ENCODE measurements at regions not wholly inside any gene's neighbourhood (a gene's known extent, or its start where the extent isn't known, plus 50 kb on each side); places are given as distances from the start of the nearest gene placed in this dataset.
"Not testable (repeated sequence)": the region's sequence is repeated elsewhere in the genome, so short reads cannot be mapped to it uniquely, and the experiment has no call there.

DNA sequence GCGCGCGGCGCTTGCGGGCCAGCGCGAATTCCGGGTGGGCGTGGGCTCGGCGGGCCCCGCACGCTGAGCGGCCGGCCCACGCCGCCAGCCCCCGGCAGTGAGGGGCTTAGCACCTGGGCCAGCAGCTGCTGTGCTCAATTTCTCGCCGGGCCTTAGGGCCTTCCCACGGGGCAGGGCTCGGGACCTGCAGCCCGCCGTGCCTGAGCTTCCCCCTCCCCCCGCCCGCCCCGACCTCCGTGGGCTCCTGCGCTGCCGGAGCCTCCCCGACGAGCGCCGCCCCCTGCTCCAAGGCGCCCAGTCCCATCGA, 186.9 kb upstream of the NLRP1 start:
- H2BK5ac ChIP-seq (ENCODE audit: low read depth, low read length, poor library complexity, severe bottlenecking); intact Hi-C loops (cut with micrococcal nuclease); H3K36me3 ChIP-seq (ENCODE audit: control insufficient read depth, insufficient read depth, low read length); H3K18ac ChIP-seq (ENCODE audit: low read depth, low read length); H3K4me2 ChIP-seq (ENCODE audit: low read depth, low read length); BruUV-seq (replicated peaks); H2AK9ac ChIP-seq (replicated peaks; ENCODE audit: low read depth, low read length, poor library complexity); H2BK20ac ChIP-seq (ENCODE audit: low read depth, low read length); H2BK120ac ChIP-seq (ENCODE audit: low read depth, low read length); H4K20me1 ChIP-seq (ENCODE audit: insufficient read depth, low read length); H4K5ac ChIP-seq (ENCODE audit: low read depth, low read length); H3K56ac ChIP-seq (ENCODE audit: extremely low read depth, insufficient read depth, low read length); H4K91ac ChIP-seq (ENCODE audit: insufficient read depth, low read depth, low read length); H2AK5ac ChIP-seq (ENCODE audit: low read depth, low read length); H4K8ac ChIP-seq (ENCODE audit: low read depth in 2 of 2, low read length in 2 of 2); ATAC-seq (ENCODE audit: low read depth); in situ Hi-C loops (cut with MboI; ENCODE audit: low sequenced_read_pairs); H3K14ac ChIP-seq (replicated peaks; ENCODE audit: low read depth, low read length); H3K9me1 ChIP-seq (ENCODE audit: insufficient read depth, low read length); POLR2A ChIA-PET (ENCODE audit: unreplicated experiment); H3K4ac ChIP-seq (ENCODE audit: low read depth, low read length); H3K79me1 ChIP-seq (ENCODE audit: low read depth in 1 of 2, low read length in 2 of 2); H3K27ac ChIP-seq (ENCODE audit: insufficient read depth, low read length); CTCF ChIA-PET; H3K23ac ChIP-seq (ENCODE audit: low read depth, low read length); H2AFZ ChIP-seq (replicated peaks; ENCODE audit: low read length, poor library complexity); H2BK15ac ChIP-seq (ENCODE audit: low read depth, low read length); H3K9me3 ChIP-seq (ENCODE audit: control insufficient read depth, insufficient read depth, low read length); H3K4me3 ChIP-seq (ENCODE audit: insufficient read depth, low read depth, low read length); H3K4me1 ChIP-seq (ENCODE audit: control insufficient read depth, insufficient read depth, low read length); DNase-seq; dilution Hi-C loops (cut with HindIII; ENCODE audit: low sequenced_read_pairs, unreplicated experiment); H3K9ac ChIP-seq (ENCODE audit: low read depth, low read length): not testable (repeated sequence)
- peaks cover 20% of the 10 kb centered on the region for H3K27me3 ChIP-seq (ENCODE audit: control insufficient read depth, insufficient read depth, low read length)
- WGBS, 2 experiments (ENCODE audit: extremely low coverage in 2 of 2, insufficient read length in 1 of 2) = no CpG with 5 or more reads among the region's 36 CpGs

DNA sequence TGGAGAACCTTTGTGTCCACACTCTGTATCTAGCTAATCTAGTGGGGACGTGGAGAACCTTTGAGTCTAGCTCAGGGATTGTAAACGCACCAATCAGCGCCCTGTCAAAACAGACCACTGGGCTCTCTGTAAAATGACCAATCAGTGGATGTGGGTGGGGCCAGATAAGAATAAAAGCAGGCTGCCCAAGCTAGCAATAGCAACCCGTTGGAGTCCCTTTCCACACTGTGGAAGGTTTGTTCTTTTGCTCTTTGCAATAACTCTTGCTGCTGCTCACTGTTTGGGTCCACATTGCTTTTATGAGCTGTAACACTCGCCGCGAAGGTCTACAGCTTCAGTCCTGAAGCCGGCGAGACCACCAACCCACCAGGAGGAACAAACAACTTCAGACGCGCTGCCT, 187.7 kb upstream of the NLRP1 start:
- H2BK20ac ChIP-seq (ENCODE audit: low read depth, low read length); H3K4me2 ChIP-seq (ENCODE audit: low read depth, low read length); POLR2A ChIA-PET (ENCODE audit: unreplicated experiment); H3K9ac ChIP-seq (ENCODE audit: low read depth, low read length); H2AK5ac ChIP-seq (ENCODE audit: low read depth, low read length); H3K18ac ChIP-seq (ENCODE audit: low read depth, low read length); H3K4me1 ChIP-seq (ENCODE audit: control insufficient read depth, insufficient read depth, low read length); BruUV-seq (replicated peaks); H4K8ac ChIP-seq (ENCODE audit: low read depth in 2 of 2, low read length in 2 of 2); H3K79me1 ChIP-seq (ENCODE audit: low read depth in 1 of 2, low read length in 2 of 2); H3K9me1 ChIP-seq (ENCODE audit: insufficient read depth, low read length); H3K4me3 ChIP-seq (ENCODE audit: insufficient read depth, low read depth, low read length); H3K4ac ChIP-seq (ENCODE audit: low read depth, low read length); CTCF ChIA-PET; intact Hi-C loops (cut with micrococcal nuclease); dilution Hi-C loops (cut with HindIII; ENCODE audit: low sequenced_read_pairs, unreplicated experiment); DNase-seq; H3K23ac ChIP-seq (ENCODE audit: low read depth, low read length); H3K27ac ChIP-seq (ENCODE audit: insufficient read depth, low read length); H3K9me3 ChIP-seq (ENCODE audit: control insufficient read depth, insufficient read depth, low read length); H2BK5ac ChIP-seq (ENCODE audit: low read depth, low read length, poor library complexity, severe bottlenecking); H3K56ac ChIP-seq (ENCODE audit: extremely low read depth, insufficient read depth, low read length); ATAC-seq (ENCODE audit: low read depth); H2BK120ac ChIP-seq (ENCODE audit: low read depth, low read length); H4K91ac ChIP-seq (ENCODE audit: insufficient read depth, low read depth, low read length); H2BK15ac ChIP-seq (ENCODE audit: low read depth, low read length); H4K5ac ChIP-seq (ENCODE audit: low read depth, low read length); H3K14ac ChIP-seq (replicated peaks; ENCODE audit: low read depth, low read length); H4K20me1 ChIP-seq (ENCODE audit: insufficient read depth, low read length); H2AFZ ChIP-seq (replicated peaks; ENCODE audit: low read length, poor library complexity); in situ Hi-C loops (cut with MboI; ENCODE audit: low sequenced_read_pairs); H2AK9ac ChIP-seq (replicated peaks; ENCODE audit: low read depth, low read length, poor library complexity); H3K36me3 ChIP-seq (ENCODE audit: control insufficient read depth, insufficient read depth, low read length): not testable (repeated sequence)
- H3K27me3 ChIP-seq (ENCODE audit: control insufficient read depth, insufficient read depth, low read length) = peaks cover 20% of the 10 kb centered on the region
- no CpG with 5 or more reads among the region's 11 CpGs for WGBS, 2 experiments (ENCODE audit: extremely low coverage in 2 of 2, insufficient read length in 1 of 2)
